H9 (cell line): ENCODE measurements at regions not wholly inside any gene's neighbourhood (a gene's known extent, or its start where the extent isn't known, plus 50 kb on each side); places are given as distances from the start of the nearest gene placed in this dataset.

Experiments
- DNase-seq: peaks from one replicate; pipeline ENCODE4 v3.0.0-alpha.2; 2017
- H2AFZ ChIP-seq: one replicate; pipeline ENCODE4 v1.6.1; 2013; ENCODE audit warnings: mild to moderate bottlenecking, low read length, control low read depth, moderate library complexity
- H2AK5ac ChIP-seq: 2 replicates; pipeline ENCODE4 v1.6.1; 2013; ENCODE audit warnings: low read length, control low read depth, mixed read lengths; ENCODE audit not compliant: insufficient read length
- H2BK120ac ChIP-seq: one replicate; pipeline ENCODE4 v1.6.1; 2013; ENCODE audit warnings: low read depth, mild to moderate bottlenecking, low read length, control low read depth, inconsistent platforms; ENCODE audit not compliant: poor library complexity, severe bottlenecking
- H2BK12ac ChIP-seq: 2 replicates; pipeline ENCODE4 v1.6.1; 2013; ENCODE audit warnings: low read length, control low read depth, mixed read lengths, low read depth; ENCODE audit not compliant: insufficient read length
- H2BK15ac ChIP-seq: 2 replicates; pipeline ENCODE4 v1.6.1; 2013; ENCODE audit warnings: low read depth, low read length, control low read depth
- H2BK20ac ChIP-seq: one replicate; pipeline ENCODE4 v1.6.1; 2013; ENCODE audit warnings: low read depth, mild to moderate bottlenecking, low read length, control low read depth, inconsistent platforms; ENCODE audit not compliant: poor library complexity, severe bottlenecking
- H2BK5ac ChIP-seq: 2 replicates; pipeline ENCODE4 v1.6.1; 2013; ENCODE audit warnings: low read length, control low read depth, mixed read lengths; ENCODE audit not compliant: insufficient read length
- H3K14ac ChIP-seq: 2 replicates; pipeline ENCODE4 v1.6.1; 2013; ENCODE audit warnings: low read length, control low read depth; ENCODE audit not compliant: insufficient read depth
- H3K18ac ChIP-seq: 2 replicates; pipeline ENCODE4 v1.6.1; 2013; ENCODE audit warnings: low read depth, mild to moderate bottlenecking, mixed read lengths, low read length, control low read depth; ENCODE audit not compliant: insufficient read length
- H3K23ac ChIP-seq: 2 replicates; pipeline ENCODE4 v1.6.1; 2013; ENCODE audit warnings: low read length, control low read depth, mixed read lengths, low read depth; ENCODE audit not compliant: insufficient read length
- H3K23me2 ChIP-seq: 2 replicates; pipeline ENCODE4 v1.6.1; 2013; ENCODE audit warnings: low read depth, mild to moderate bottlenecking, mixed read lengths, low read length, control low read depth; ENCODE audit not compliant: insufficient read length, poor library complexity, severe bottlenecking
- H3K27ac ChIP-seq: 2 replicates; pipeline ENCODE4 v1.5.1; 2013; ENCODE audit warnings: low read length, control low read depth, mixed read lengths, low read depth; ENCODE audit not compliant: insufficient read length
- H3K27me3 ChIP-seq: 2 replicates; pipeline ENCODE4 v1.6.1; 2013; ENCODE audit warnings: low read length, control low read depth, inconsistent platforms; ENCODE audit not compliant: insufficient read depth
- H3K4ac ChIP-seq: 2 replicates; pipeline ENCODE4 v1.6.1; 2013; ENCODE audit warnings: low read depth, mild to moderate bottlenecking, control low read depth, inconsistent platforms, low read length, moderate library complexity
- H3K4me1 ChIP-seq: 2 replicates; pipeline ENCODE4 v1.6.1; 2013; ENCODE audit warnings: low read length, control low read depth, inconsistent platforms; ENCODE audit not compliant: insufficient read depth
- H3K4me2 ChIP-seq: 2 replicates; pipeline ENCODE4 v1.6.1; 2013; ENCODE audit warnings: low read length, control low read depth, mixed read lengths; ENCODE audit not compliant: insufficient read length, insufficient read depth
- H3K56ac ChIP-seq: 2 replicates; pipeline ENCODE4 v1.6.1; 2013; ENCODE audit warnings: low read depth, mild to moderate bottlenecking, mixed read lengths, low read length, control low read depth; ENCODE audit not compliant: insufficient read length
- H3K79me1 ChIP-seq: 2 replicates; pipeline ENCODE4 v1.6.1; 2013; ENCODE audit warnings: low read depth, mild to moderate bottlenecking, moderate library complexity, low read length, control low read depth, inconsistent platforms; ENCODE audit not compliant: insufficient read depth, poor library complexity, severe bottlenecking
- H3K79me2 ChIP-seq: 2 replicates; pipeline ENCODE4 v1.6.1; 2013; ENCODE audit warnings: low read length, control low read depth, inconsistent platforms; ENCODE audit not compliant: insufficient read depth
- H3K9ac ChIP-seq: 2 replicates; pipeline ENCODE4 v1.6.1; 2013; ENCODE audit warnings: low read length, control low read depth, mixed read lengths; ENCODE audit not compliant: insufficient read length; ENCODE audit errors: extremely low read depth
- H3K9me3 ChIP-seq: one replicate; pipeline ENCODE4 v1.6.1; 2013; ENCODE audit warnings: low read depth, low read length, inconsistent platforms; ENCODE audit not compliant: control insufficient read depth
- H3T11ph ChIP-seq: one replicate; pipeline ENCODE4 v1.6.1; 2013; ENCODE audit warnings: mild to moderate bottlenecking, low read length, control low read depth, inconsistent platforms
- H4K20me1 ChIP-seq: one replicate; pipeline ENCODE4 v1.6.1; 2013; ENCODE audit not compliant: control insufficient read depth, insufficient read length, insufficient read depth
- H4K5ac ChIP-seq: 2 replicates; pipeline ENCODE4 v1.6.1; 2013; ENCODE audit warnings: low read depth, mild to moderate bottlenecking, mixed read lengths, low read length, control low read depth; ENCODE audit not compliant: insufficient read length
- H4K8ac ChIP-seq: replicated peaks from 2 replicates; pipeline ENCODE4 v1.6.1; 2013; ENCODE audit warnings: low read length, control low read depth, mixed read lengths, low read depth; ENCODE audit not compliant: insufficient read length
- H4K91ac ChIP-seq: 2 replicates; pipeline ENCODE4 v1.6.1; 2013; ENCODE audit warnings: low read depth, mild to moderate bottlenecking, moderate library complexity, mixed read lengths, low read length, control low read depth; ENCODE audit not compliant: insufficient read length
- H3K27ac Mint-ChIP-seq, 3 experiments: 2 replicates in 2 of 3; 3 replicates in 1 of 3; pipeline ENCODE4 v1.8.0; 2020 to 2021; ENCODE audit warnings: mixed read lengths in 3 of 3, mild to moderate bottlenecking in 1 of 3, moderate library complexity in 1 of 3
- H3K27me3 Mint-ChIP-seq: 2 replicates; pipeline ENCODE4 v1.8.0; 2021; ENCODE audit warnings: low read depth, mild to moderate bottlenecking, moderate library complexity, mixed read lengths
- H3K36me3 Mint-ChIP-seq, 3 experiments: 2 replicates in 2 of 3; 3 replicates in 1 of 3; pipeline ENCODE4 v1.8.0; 2020 to 2021; ENCODE audit warnings: low read depth in 3 of 3, mixed read lengths in 3 of 3; ENCODE audit not compliant: insufficient read depth in 1 of 3
- H3K4me1 Mint-ChIP-seq, 2 experiments: 2 replicates each; pipeline ENCODE4 v1.8.0; 2020; ENCODE audit warnings: mixed read lengths in 2 of 2
- H3K4me3 Mint-ChIP-seq, 2 experiments: 2 replicates in 1 of 2; 3 replicates in 1 of 2; pipeline ENCODE4 v1.8.0; 2020 to 2021; ENCODE audit warnings: mild to moderate bottlenecking in 2 of 2, mixed read lengths in 2 of 2, moderate library complexity in 1 of 2
- H3K9me3 Mint-ChIP-seq, 2 experiments: 2 replicates in 1 of 2; 3 replicates in 1 of 2; pipeline ENCODE4 v1.8.0; 2020; ENCODE audit warnings: mild to moderate bottlenecking in 2 of 2, mixed read lengths in 2 of 2, moderate library complexity in 1 of 2
- WGBS: extraction: QIAGEN DNeasy Blood & Tissue Kit; methylation state at CpG from one replicate; pipeline ENCODE4 v1.1.7; 2013; ENCODE audit warnings: missing lambda C conversion rate, low lambda C conversion rate, mixed read lengths; ENCODE audit not compliant: insufficient read length; ENCODE audit errors: extremely low coverage; 5-methylcytosine and 5-hydroxymethylcytosine counted together
- TF ChIP-seq, protein P1 (sequence below): fragments of 200-600 bp; sonication (generic); conservative IDR thresholded peaks from 3 replicates; pipeline ENCODE4 v1.8.0; 2021; ENCODE audit warnings: antibody characterized with exemption, mild to moderate bottlenecking

DNA sequence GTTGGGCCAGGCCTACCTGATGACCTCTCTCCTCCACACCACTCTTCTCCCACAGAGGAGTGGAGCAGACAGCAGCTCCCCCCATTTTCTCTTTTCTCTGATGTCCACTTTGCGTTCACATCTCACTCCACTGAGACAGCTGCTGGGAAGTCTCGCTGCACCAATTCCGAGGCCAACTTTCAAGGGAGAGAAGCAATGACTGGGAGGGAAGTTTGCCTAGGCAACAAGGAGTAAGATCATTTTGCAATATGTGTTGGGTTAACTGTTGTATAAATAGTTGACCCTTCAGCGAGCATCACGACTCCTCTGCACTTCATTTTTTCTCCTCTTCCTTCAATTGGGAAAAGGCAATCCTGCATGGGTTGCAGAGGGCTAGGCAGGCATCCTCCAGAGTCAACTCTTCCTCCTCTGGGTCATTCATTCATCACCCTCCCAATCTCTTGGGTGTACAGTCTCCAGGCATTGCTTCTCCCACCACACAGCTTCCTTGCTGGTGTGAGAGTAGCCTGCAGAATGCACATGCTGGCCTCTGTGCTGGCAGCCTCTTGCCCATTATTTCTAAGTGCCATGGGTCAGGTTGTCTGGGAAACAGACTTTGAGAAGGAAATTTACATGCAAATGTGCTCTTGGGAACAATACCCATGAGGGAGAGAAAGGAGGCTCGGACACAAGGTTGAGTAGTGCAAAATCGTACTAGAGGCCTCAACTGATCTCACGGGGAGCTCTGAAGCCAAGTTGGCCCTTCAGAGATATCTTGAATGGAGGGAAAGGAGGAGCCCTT, 75.8 kb upstream of the BCAR3 start:
- H3K27me3 ChIP-seq, result no peaks in the 10 kb centered on the region
- no peak overlapping the region for H3K4me3 Mint-ChIP-seq
- H3K79me2 ChIP-seq, result no peaks in the 10 kb centered on the region
- no peak overlapping the region for H3K4me2 ChIP-seq
- TF ChIP-seq, protein P1, sequence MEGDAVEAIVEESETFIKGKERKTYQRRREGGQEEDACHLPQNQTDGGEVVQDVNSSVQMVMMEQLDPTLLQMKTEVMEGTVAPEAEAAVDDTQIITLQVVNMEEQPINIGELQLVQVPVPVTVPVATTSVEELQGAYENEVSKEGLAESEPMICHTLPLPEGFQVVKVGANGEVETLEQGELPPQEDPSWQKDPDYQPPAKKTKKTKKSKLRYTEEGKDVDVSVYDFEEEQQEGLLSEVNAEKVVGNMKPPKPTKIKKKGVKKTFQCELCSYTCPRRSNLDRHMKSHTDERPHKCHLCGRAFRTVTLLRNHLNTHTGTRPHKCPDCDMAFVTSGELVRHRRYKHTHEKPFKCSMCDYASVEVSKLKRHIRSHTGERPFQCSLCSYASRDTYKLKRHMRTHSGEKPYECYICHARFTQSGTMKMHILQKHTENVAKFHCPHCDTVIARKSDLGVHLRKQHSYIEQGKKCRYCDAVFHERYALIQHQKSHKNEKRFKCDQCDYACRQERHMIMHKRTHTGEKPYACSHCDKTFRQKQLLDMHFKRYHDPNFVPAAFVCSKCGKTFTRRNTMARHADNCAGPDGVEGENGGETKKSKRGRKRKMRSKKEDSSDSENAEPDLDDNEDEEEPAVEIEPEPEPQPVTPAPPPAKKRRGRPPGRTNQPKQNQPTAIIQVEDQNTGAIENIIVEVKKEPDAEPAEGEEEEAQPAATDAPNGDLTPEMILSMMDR, result no peak
- no peak for DNase-seq
- H3K27ac Mint-ChIP-seq, result no peak overlapping the region
- H3K23me2 ChIP-seq, result no peaks in the 10 kb centered on the region
- WGBS, result no CpG with 5 or more reads among the region's 8 CpGs
- no peak overlapping the region for H3K27ac ChIP-seq
- H4K5ac ChIP-seq, result no peak overlapping the region
- H3K79me1 ChIP-seq, result no peaks in the 10 kb centered on the region
- no peak overlapping the region for H2AK5ac ChIP-seq
- H2BK120ac ChIP-seq, result no peak overlapping the region
- H2BK15ac ChIP-seq, result no peak overlapping the region
- no peaks in the 10 kb centered on the region; a peak in 1 of 7 replicates for H3K36me3 Mint-ChIP-seq
- H3T11ph ChIP-seq, result no peak overlapping the region
- no peak overlapping the region for H4K91ac ChIP-seq
- H3K4me1 Mint-ChIP-seq, result peaks cover 5% of the 10 kb centered on the region in 2 experiments
- no peaks in the 10 kb centered on the region for H3K9me3 ChIP-seq
- no peaks in the 10 kb centered on the region; the same call in 1 of the 2 replicates for H3K27me3 Mint-ChIP-seq
- no peak overlapping the region for H2AFZ ChIP-seq
- H2BK20ac ChIP-seq, result no peak overlapping the region
- no peak overlapping the region for H3K18ac ChIP-seq
- no peaks in the 10 kb centered on the region for H4K20me1 ChIP-seq
- H4K8ac ChIP-seq, result no peak overlapping the region
- H2BK12ac ChIP-seq, result no peak overlapping the region
- H3K4ac ChIP-seq, result no peak overlapping the region
- H3K9ac ChIP-seq, result no peak overlapping the region
- no peak overlapping the region for H3K23ac ChIP-seq
- no peak overlapping the region for H3K56ac ChIP-seq
- H3K14ac ChIP-seq, result no peak overlapping the region
- H3K4me1 ChIP-seq, result no peaks in the 10 kb centered on the region; the same call in 1 of the 2 replicates
- H3K9me3 Mint-ChIP-seq, result no peaks in the 10 kb centered on the region
- no peak overlapping the region for H2BK5ac ChIP-seq
